GM12872 (cell line): ENCODE measurements at regions not wholly inside any gene's neighbourhood (a gene's known extent, or its start where the extent isn't known, plus 50 kb on each side); places are given as distances from the start of the nearest gene placed in this dataset.

Source experiments
- TF ChIP-seq, protein P1 (sequence below): IDR thresholded peaks from 3 replicates; pipeline ENCODE4 v1.5.1; 2011; ENCODE audit warnings: low read depth, mild to moderate bottlenecking, low read length, moderate library complexity; ENCODE audit not compliant: insufficient read depth

DNA sequence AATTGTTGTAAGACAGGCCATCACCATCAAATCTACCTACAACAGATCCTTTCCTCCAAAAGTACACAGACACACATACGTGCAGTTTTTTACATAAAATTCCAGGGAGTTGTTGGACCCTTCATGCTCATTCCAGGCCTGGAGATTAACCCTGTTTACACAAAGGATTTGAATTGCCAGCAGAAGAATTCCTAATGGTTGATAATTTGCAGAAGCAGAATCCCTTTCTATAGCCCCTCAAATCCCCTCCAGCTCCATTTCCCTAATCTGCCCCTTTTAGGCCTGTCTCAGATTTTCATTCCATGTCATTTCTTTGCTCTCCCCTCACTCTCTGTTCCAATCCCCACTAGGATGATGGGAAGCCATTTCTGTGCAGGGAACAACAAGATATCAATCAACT is 102.9 kb upstream of the TOX3 start:
- TF ChIP-seq, protein P1, sequence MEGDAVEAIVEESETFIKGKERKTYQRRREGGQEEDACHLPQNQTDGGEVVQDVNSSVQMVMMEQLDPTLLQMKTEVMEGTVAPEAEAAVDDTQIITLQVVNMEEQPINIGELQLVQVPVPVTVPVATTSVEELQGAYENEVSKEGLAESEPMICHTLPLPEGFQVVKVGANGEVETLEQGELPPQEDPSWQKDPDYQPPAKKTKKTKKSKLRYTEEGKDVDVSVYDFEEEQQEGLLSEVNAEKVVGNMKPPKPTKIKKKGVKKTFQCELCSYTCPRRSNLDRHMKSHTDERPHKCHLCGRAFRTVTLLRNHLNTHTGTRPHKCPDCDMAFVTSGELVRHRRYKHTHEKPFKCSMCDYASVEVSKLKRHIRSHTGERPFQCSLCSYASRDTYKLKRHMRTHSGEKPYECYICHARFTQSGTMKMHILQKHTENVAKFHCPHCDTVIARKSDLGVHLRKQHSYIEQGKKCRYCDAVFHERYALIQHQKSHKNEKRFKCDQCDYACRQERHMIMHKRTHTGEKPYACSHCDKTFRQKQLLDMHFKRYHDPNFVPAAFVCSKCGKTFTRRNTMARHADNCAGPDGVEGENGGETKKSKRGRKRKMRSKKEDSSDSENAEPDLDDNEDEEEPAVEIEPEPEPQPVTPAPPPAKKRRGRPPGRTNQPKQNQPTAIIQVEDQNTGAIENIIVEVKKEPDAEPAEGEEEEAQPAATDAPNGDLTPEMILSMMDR = no peak

DNA sequence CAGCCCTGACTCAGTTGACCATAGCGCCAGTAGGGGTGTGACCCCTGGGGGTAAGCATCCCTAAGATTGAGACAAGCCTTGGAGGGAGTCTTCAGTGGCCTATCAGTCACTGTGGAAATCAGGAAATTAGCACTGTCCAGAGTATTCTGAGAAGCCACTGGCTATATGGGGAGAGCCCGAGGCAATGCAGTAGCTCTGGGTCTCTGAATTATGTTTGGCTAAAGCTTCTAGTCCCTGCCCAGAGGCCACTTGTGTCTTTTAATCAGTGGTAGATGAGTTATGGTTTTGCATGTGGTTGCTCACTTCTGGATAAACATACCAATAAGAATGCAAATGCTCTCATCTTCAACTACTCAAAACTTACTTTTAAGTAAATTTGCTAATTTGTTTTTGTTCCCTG is 100.6 kb upstream of the TOX3 start:
- TF ChIP-seq, protein P1 = no peak

DNA sequence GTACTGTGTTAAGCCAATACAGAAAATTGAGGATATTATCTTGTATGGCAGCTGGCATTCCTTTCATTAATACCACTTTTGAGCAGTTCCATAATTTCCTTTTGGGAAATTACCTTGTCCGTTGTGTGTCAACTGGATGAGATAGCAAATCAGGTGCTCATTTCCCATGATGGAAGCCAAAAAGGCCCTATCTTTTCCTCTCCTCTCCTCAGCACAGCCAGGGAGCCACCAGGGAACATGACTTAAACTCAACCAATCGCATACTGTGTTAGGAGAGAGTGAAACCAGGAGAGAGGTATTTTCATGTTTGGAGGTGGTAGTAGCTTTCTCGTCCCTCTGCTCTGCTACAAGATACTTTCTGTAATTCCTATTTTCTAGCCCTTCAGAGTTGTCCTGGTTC is 96.1 kb upstream of the TOX3 start:
- TF ChIP-seq, protein P1 = no peak

DNA sequence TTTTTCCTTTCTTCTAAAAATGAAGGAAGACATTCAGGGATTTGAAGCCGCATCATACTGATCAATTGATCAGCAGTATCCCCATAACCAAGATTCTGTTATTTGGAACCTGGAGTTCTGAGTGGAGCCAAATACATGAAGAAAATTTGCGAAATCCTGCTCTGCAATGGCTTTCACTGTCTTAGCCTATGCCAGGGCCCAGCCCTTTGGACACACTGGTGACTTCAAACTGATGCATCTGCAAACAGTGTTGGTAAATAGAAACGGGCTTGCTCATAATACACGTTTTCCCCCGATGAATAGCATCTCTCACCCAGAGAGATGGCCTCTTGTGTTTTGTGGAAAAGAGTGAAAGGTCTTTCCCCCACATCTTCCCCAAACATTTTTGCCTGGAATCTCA is 87.6 kb upstream of the TOX3 start:
- TF ChIP-seq, protein P1 = no peak

DNA sequence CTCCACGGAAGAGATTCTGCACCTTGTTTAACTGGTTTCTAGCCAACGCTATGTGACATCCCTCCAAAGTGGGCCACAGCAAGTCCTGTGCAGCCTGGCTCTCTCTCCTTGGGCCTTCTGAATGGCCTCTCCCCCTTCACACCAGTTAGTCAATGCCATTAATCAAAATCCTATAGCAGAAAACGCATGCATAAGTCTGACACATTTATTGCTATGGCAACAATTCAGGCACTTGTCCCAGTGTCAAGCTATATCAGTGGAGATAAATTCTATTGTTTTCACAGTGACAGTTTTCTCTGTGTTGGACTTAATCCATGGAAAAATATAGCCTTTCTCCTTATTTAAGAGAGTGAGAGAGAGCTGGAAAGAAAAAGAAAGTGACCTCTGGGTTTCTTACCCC is 87.2 kb upstream of the TOX3 start:
- TF ChIP-seq, protein P1 = no peak

DNA sequence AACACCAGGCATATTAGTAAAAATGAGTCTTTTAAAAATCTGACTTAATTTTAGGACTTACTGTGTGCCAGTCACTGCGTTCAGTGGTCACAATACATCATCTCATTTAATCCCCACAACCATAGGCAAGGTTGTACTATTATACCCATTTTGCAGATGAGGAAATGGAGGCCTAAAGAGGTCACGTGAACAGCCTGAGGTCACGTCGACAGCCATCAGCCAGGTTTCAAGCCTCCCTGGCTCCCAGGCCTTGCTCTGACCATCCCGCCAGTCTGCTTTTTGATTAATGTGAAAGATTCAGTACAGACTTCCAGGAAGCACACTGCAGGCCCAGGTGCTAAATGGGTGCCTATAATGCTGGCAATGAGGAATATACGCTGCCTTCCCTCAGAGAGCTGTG is 86.3 kb upstream of the TOX3 start:
- TF ChIP-seq, protein P1 = no peak

DNA sequence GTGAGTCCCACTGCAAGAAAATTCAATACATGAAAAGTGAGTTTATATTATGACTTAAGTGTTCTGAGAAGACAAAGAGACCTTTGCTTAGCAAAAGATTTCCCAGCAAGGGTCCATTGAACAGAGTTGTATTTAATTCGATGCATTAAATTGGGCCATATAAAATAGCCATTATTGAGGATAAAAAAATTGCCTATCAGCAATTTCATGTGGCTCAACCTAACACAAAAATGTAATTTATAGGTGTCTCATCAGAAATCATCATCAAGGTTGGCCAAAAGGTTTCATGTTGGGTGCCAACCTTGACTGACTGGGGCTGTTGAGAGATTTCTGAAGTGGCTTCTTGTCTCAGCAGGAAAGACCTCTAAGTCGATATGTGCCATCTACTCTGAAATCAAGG is 84.8 kb upstream of the TOX3 start:
- TF ChIP-seq, protein P1 = no peak

DNA sequence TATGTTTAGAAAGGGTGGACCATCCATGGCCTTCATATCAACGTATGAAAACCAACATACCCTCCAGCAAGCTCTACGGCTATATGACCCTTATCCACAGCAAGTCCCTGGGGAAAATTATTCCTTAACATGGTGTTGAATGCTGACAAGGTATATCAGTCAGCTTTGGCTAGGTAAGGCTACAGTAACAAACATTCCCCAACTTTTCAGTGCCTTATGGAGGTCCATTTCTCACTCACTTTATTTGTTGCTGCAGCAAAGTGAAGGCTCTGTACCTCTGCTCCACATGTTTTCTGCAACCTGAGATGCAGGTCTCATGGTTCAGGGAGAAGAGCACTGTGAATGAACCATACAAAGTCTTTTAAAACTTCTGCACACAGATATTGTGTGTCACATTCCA is 83.8 kb upstream of the TOX3 start:
- TF ChIP-seq, protein P1 = no peak
